ENCODE measurements at regions not wholly inside any gene's neighbourhood (a gene's known extent, or its start where the extent isn't known, plus 50 kb on each side); places are given as distances from the start of the nearest gene placed in this dataset.
A peak's percentile ranks its signal among the peaks of the same experiment; 100 is the strongest.

- Histone ChIP-seq H3K4me3 (replicated peaks; ENCODE audit: insufficient read depth, low read length) (no peak overlapping the region), H3K27ac (replicated peaks) (no peak overlapping the region), H3K27me3 (ENCODE audit: insufficient read depth, poor library complexity, severe bottlenecking) (no peaks in the 10 kb centered on the region)
- DNase-seq (ENCODE audit: low read depth in 1 of 2, low spot score in 1 of 2): no peak
- no peak for TF ChIP-seq CTCF (IDR thresholded peaks at IDR 0.05; ENCODE audit: insufficient read depth, low read length)
- TF ChIP-seq GABPA (IDR thresholded peaks at IDR 0.05; ENCODE audit: low read depth): no peak
- no peak for TF ChIP-seq SPI1 (IDR thresholded peaks at IDR 0.05; ENCODE audit: borderline replicate concordance, low read depth)
- TF ChIP-seq POLR2AphosphoS5 (IDR thresholded peaks at IDR 0.05; ENCODE audit: low read depth): no peak
- TF ChIP-seq REST (IDR thresholded peaks at IDR 0.05; ENCODE audit: insufficient replicate concordance, low read depth): no peak
Measured at GRCh38 chr10:4669585-4669984, 156.4 kb upstream of the AKR1E2 start.

- DNase-seq (ENCODE audit: low read depth in 1 of 2, low spot score in 1 of 2): peak in 1 of 2 experiments; percentile 16
- no peak overlapping the region for H3K27ac ChIP-seq (replicated peaks)
- no peak for TF ChIP-seq CTCF (IDR thresholded peaks at IDR 0.05; ENCODE audit: insufficient read depth, low read length)
- no peak for TF ChIP-seq REST (IDR thresholded peaks at IDR 0.05; ENCODE audit: insufficient replicate concordance, low read depth)
- no peak for TF ChIP-seq GABPA (IDR thresholded peaks at IDR 0.05; ENCODE audit: low read depth)
- no peak for TF ChIP-seq SPI1 (IDR thresholded peaks at IDR 0.05; ENCODE audit: borderline replicate concordance, low read depth)
- no peaks in the 10 kb centered on the region for H3K27me3 ChIP-seq (ENCODE audit: insufficient read depth, poor library complexity, severe bottlenecking)
- H3K4me3 ChIP-seq (replicated peaks; ENCODE audit: insufficient read depth, low read length): no peak overlapping the region
Measured at GRCh38 chr10:4663162-4663992, 162.6 kb upstream of the AKR1E2 start.

GRCh38 chr10:4662576-4663161 lies 163.3 kb upstream of the AKR1E2 start:
- TF ChIP-seq GABPA (IDR thresholded peaks at IDR 0.05; ENCODE audit: low read depth) (no peak), CTCF (IDR thresholded peaks at IDR 0.05; ENCODE audit: insufficient read depth, low read length) (no peak), POLR2AphosphoS5 (IDR thresholded peaks at IDR 0.05; ENCODE audit: low read depth) (no peak), REST (IDR thresholded peaks at IDR 0.05; ENCODE audit: insufficient replicate concordance, low read depth) (no peak)
- Histone ChIP-seq H3K27ac (replicated peaks) (no peak overlapping the region), H3K4me3 (replicated peaks; ENCODE audit: insufficient read depth, low read length) (no peak overlapping the region), H3K27me3 (ENCODE audit: insufficient read depth, poor library complexity, severe bottlenecking) (no peaks in the 10 kb centered on the region)
- no peak for DNase-seq (ENCODE audit: low read depth in 1 of 2, low spot score in 1 of 2)
